ENCODE measurements at regions not wholly inside any gene's neighbourhood (a gene's known extent, or its start where the extent isn't known, plus 50 kb on each side); places are given as distances from the start of the nearest gene placed in this dataset.

DNA sequence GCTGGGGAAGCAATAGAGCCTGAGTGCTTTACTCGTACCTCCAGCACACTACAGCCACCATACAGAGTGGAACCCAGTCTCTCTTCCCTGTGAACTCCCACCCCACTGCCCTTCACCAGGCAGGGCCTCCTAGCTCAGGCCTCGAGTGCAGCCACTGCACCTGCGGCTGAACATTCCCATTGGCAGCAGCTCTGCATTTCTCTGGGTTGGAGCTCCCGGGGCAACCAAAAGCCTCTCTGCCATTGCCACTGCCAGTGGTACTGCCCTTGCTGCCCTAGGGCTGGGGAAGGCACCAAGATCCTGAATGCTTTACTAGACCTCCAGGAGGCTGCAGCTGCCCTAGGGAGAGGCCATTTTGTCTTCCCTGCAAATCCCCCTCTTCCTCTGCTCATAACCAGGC, 266.8 kb downstream of the TDRD3 start:
- no peaks in the 10 kb centered on the region for H3K23me2 ChIP-seq (ENCODE audit: low read depth, low read length)
- ChIA-PET POLR2A (ENCODE audit: partially characterized antibody) (no interaction called here), CTCF (ENCODE audit: partially characterized antibody) (interaction anchor here (1.1 to 1.9 kb wide), 4 partner anchors 8 to 91 kb away, joined by 3 to 5 read pairs (median 4); no protein-coding TSS in a partner anchor)
- FAIRE-seq (no peak), DNase-seq (ENCODE audit: low read depth in 1 of 2, low spot score in 2 of 2) (no peak)
- H4K8ac ChIP-seq (ENCODE audit: extremely low read depth, insufficient read depth, low read length), result no peak overlapping the region
- H2BK15ac ChIP-seq (ENCODE audit: low read length), result no peak overlapping the region
- no peak overlapping the region for H2BK20ac ChIP-seq (ENCODE audit: low read length)
- no peak overlapping the region for H2AK5ac ChIP-seq (ENCODE audit: low read depth, low read length)
- H2BK5ac ChIP-seq (ENCODE audit: low read depth, low read length), result no peak overlapping the region
- no peaks in the 10 kb centered on the region for H3K27me3 ChIP-seq (replicated peaks in 1 of 4; ENCODE audit: control insufficient read depth in 3 of 4, extremely low read depth in 1 of 4, insufficient read depth in 3 of 4, low read length in 3 of 4)
- no peak overlapping the region for H3K56ac ChIP-seq (replicated peaks; ENCODE audit: insufficient read length, low read depth, low read length)
- H2BK12ac ChIP-seq (ENCODE audit: low read depth, low read length), result no peak overlapping the region
- 88% methylated on average over 4 of the region's 4 CpGs; no CpG with 5 or more reads in 1 of the 2 experiments for WGBS, 2 experiments (ENCODE audit: extremely low coverage in 1 of 2, insufficient coverage in 1 of 2, insufficient read length in 1 of 2, insufficient replicate concordance in 2 of 2, low coverage in 1 of 2, low lambda C conversion rate in 2 of 2, missing lambda C conversion rate in 1 of 2)
- H4K20me1 ChIP-seq (replicated peaks in 1 of 2; ENCODE audit: control insufficient read depth in 1 of 2, insufficient read depth in 2 of 2, low read length in 2 of 2), result no peaks in the 10 kb centered on the region
- H3K23ac ChIP-seq (ENCODE audit: insufficient read length), result no peak overlapping the region
- H2BK120ac ChIP-seq (replicated peaks; ENCODE audit: low read depth, low read length), result no peak overlapping the region
- no peak overlapping the region for H3K4me2 ChIP-seq (ENCODE audit: insufficient read depth in 1 of 2, low read depth in 2 of 2, low read length in 2 of 2)
- no peak overlapping the region for H3K14ac ChIP-seq (ENCODE audit: insufficient read length)
- H3K18ac ChIP-seq (ENCODE audit: extremely low read depth, low read length), result no peak overlapping the region
- H3K27ac ChIP-seq (ENCODE audit: low read depth, low read length), result no peak overlapping the region
- H3K4ac ChIP-seq (replicated peaks; ENCODE audit: insufficient read length, low read depth, low read length), result no peak overlapping the region
- H3K4me1 ChIP-seq (replicated peaks in 1 of 4; ENCODE audit: control insufficient read depth in 3 of 4, insufficient read depth in 4 of 4, low read length in 3 of 4), result no peaks in the 10 kb centered on the region; a peak in 1 of 7 replicates
- no peaks in the 10 kb centered on the region for H3K79me2 ChIP-seq (ENCODE audit: control insufficient read depth in 1 of 2, insufficient read depth in 2 of 2, low read length in 2 of 2)
- H3K36me3 ChIP-seq (ENCODE audit: control insufficient read depth in 2 of 4, insufficient read depth in 4 of 4, low read length in 3 of 4), result no peaks in the 10 kb centered on the region
- no peak overlapping the region for H4K5ac ChIP-seq (ENCODE audit: insufficient read length, low read depth, low read length)
- no peak overlapping the region for H3K9ac ChIP-seq (replicated peaks in 1 of 4; ENCODE audit: extremely low read depth in 1 of 4, low read depth in 3 of 4, low read length in 3 of 4)
- no peak overlapping the region for H3K4me3 ChIP-seq (ENCODE audit: extremely low read depth in 1 of 4, insufficient read depth in 2 of 4, low read depth in 3 of 4, low read length in 4 of 4)
- no peak overlapping the region for H4K91ac ChIP-seq (replicated peaks; ENCODE audit: insufficient read length, low read length)
- no peaks in the 10 kb centered on the region for H3K79me1 ChIP-seq (ENCODE audit: low read depth, low read length)
- no peak overlapping the region for H2AFZ ChIP-seq (ENCODE audit: low read length)
- no peaks in the 10 kb centered on the region for H3K9me3 ChIP-seq (ENCODE audit: insufficient read depth in 2 of 2, low read depth in 1 of 2, low read length in 1 of 2)
- TF ChIP-seq RNF2 (IDR thresholded peaks at IDR 0.05; ENCODE audit: borderline replicate concordance, low read depth, low read length, missing control alignments, poor library complexity, severe bottlenecking), result no peak
- no peak for TF ChIP-seq POLR2A (IDR thresholded peaks at IDR 0.05; ENCODE audit: control extremely low read depth in 1 of 2, low read depth in 2 of 2, low read length in 2 of 2)
- TF ChIP-seq, protein P1, sequence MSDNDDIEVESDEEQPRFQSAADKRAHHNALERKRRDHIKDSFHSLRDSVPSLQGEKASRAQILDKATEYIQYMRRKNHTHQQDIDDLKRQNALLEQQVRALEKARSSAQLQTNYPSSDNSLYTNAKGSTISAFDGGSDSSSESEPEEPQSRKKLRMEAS (IDR thresholded peaks at IDR 0.05), result no peak
- TF ChIP-seq RFX5 (IDR thresholded peaks at IDR 0.05; ENCODE audit: borderline replicate concordance, low read depth, low read length), result no peak
- TF ChIP-seq, protein P2, sequence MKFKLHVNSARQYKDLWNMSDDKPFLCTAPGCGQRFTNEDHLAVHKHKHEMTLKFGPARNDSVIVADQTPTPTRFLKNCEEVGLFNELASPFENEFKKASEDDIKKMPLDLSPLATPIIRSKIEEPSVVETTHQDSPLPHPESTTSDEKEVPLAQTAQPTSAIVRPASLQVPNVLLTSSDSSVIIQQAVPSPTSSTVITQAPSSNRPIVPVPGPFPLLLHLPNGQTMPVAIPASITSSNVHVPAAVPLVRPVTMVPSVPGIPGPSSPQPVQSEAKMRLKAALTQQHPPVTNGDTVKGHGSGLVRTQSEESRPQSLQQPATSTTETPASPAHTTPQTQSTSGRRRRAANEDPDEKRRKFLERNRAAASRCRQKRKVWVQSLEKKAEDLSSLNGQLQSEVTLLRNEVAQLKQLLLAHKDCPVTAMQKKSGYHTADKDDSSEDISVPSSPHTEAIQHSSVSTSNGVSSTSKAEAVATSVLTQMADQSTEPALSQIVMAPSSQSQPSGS (IDR thresholded peaks at IDR 0.05; ENCODE audit: low read length), result no peak
- no peak for TF ChIP-seq EGR1 (IDR thresholded peaks at IDR 0.05; ENCODE audit: borderline replicate concordance, low read depth, low read length)
- no peak for TF ChIP-seq CTBP2 (IDR thresholded peaks at IDR 0.05; ENCODE audit: borderline replicate concordance, insufficient read depth, insufficient read length, low read length)
- no peak for TF ChIP-seq SIRT6 (IDR thresholded peaks at IDR 0.05; ENCODE audit: low read length)
- no peak for TF ChIP-seq TCF12 (IDR thresholded peaks at IDR 0.05; ENCODE audit: low read depth, low read length)
- TF ChIP-seq CHD2 (IDR thresholded peaks at IDR 0.05; ENCODE audit: low read length), result no peak
- TF ChIP-seq HDAC6 (IDR thresholded peaks at IDR 0.05; ENCODE audit: low read depth, low read length), result no peak
- no peak for TF ChIP-seq CEBPB (IDR thresholded peaks at IDR 0.05; ENCODE audit: low read depth, low read length)
- TF ChIP-seq TBP (IDR thresholded peaks at IDR 0.05; ENCODE audit: low read depth, low read length), result no peak
- TF ChIP-seq TAF1 (IDR thresholded peaks at IDR 0.05; ENCODE audit: low read depth, low read length), result no peak
